ENCODE measurements at regions not wholly inside any gene's neighbourhood (a gene's known extent, or its start where the extent isn't known, plus 50 kb on each side); places are given as distances from the start of the nearest gene placed in this dataset.
"Not testable (repeated sequence)": the region's sequence is repeated elsewhere in the genome, so short reads cannot be mapped to it uniquely, and the experiment has no call there.

- DNase-seq, result no peak
Measured at GRCh38 chr2:107657049-107657448, 169.6 kb upstream of the RGPD4 start.

GRCh38 chr2:107663632-107664031, 163.1 kb upstream of the RGPD4 start:
- DNase-seq, result no peak

- DNase-seq, result no peak
Measured at GRCh38 chr2:107669335-107669734, 157.4 kb upstream of the RGPD4 start.

GRCh38 chr2:107681936-107682335, 144.8 kb upstream of the RGPD4 start:
- DNase-seq, result no peak

GRCh38 chr2:107684421-107684820, 142.3 kb upstream of the RGPD4 start:
- DNase-seq, result no peak

- no peak for DNase-seq
Measured at GRCh38 chr2:107685421-107685986, 141.2 kb upstream of the RGPD4 start.

- DNase-seq, result peak; percentile 2
Measured at GRCh38 chr2:107687073-107687472, 139.6 kb upstream of the RGPD4 start.

- DNase-seq, result no peak
Measured at GRCh38 chr2:107688135-107688534, 138.6 kb upstream of the RGPD4 start.

- no peak for DNase-seq
Measured at GRCh38 chr2:107693604-107694003, 133.1 kb upstream of the RGPD4 start.

- DNase-seq, result no peak
Measured at GRCh38 chr2:107694667-107695066, 132.0 kb upstream of the RGPD4 start.

GRCh38 chr2:107697385-107697784, 129.3 kb upstream of the RGPD4 start:
- no peak for DNase-seq

- DNase-seq, result no peak
Measured at GRCh38 chr2:107698861-107699260, 127.8 kb upstream of the RGPD4 start.

GRCh38 chr2:107700073-107700472, 126.6 kb upstream of the RGPD4 start:
- DNase-seq, result no peak

GRCh38 chr2:107711941-107712340, 114.8 kb upstream of the RGPD4 start:
- DNase-seq, result peak; percentile 1

GRCh38 chr2:107712857-107713256, 113.8 kb upstream of the RGPD4 start:
- DNase-seq, result peak; percentile 62

GRCh38 chr2:107717661-107718060, 109.0 kb upstream of the RGPD4 start:
- DNase-seq, result peak; percentile 24

GRCh38 chr2:107719141-107719540, 107.6 kb upstream of the RGPD4 start:
- DNase-seq, result no peak

GRCh38 chr2:107719836-107720235, 106.9 kb upstream of the RGPD4 start:
- no peak for DNase-seq

GRCh38 chr2:107721178-107721577, 105.5 kb upstream of the RGPD4 start:
- DNase-seq, result no peak

- DNase-seq, result no peak
Measured at GRCh38 chr2:107721586-107721985, 105.1 kb upstream of the RGPD4 start.

- not testable (repeated sequence) for DNase-seq
Measured at GRCh38 chr2:107725824-107726223, 100.9 kb upstream of the RGPD4 start.

GRCh38 chr2:107727318-107727717, 99.4 kb upstream of the RGPD4 start:
- DNase-seq, result no peak

GRCh38 chr2:107728586-107728985, 98.1 kb upstream of the RGPD4 start:
- no peak for DNase-seq

- no peak for DNase-seq
Measured at GRCh38 chr2:107729440-107729839, 97.3 kb upstream of the RGPD4 start.

GRCh38 chr2:107730898-107731297, 95.8 kb upstream of the RGPD4 start:
- DNase-seq, result no peak

- no peak for DNase-seq
Measured at GRCh38 chr2:107731435-107731834, 95.3 kb upstream of the RGPD4 start.
